Mesenchymal stem cell (in vitro differentiated cells and primary cell): ENCODE measurements at regions not wholly inside any gene's neighbourhood (a gene's known extent, or its start where the extent isn't known, plus 50 kb on each side); places are given as distances from the start of the nearest gene placed in this dataset.

Experiments
- DNase-seq: peaks from one replicate; pipeline ENCODE4 v3.0.0-alpha.2; 2013
- H2AFZ ChIP-seq: one replicate; pipeline ENCODE4 v1.6.1; 2013; ENCODE audit warnings: low read depth, mild to moderate bottlenecking, control low read depth, inconsistent platforms, low read length, moderate library complexity
- H2AK5ac ChIP-seq: 2 replicates; pipeline ENCODE4 v1.6.1; 2013; ENCODE audit warnings: low read length, moderate library complexity, mild to moderate bottlenecking, inconsistent platforms; ENCODE audit not compliant: severe bottlenecking
- H2BK120ac ChIP-seq: one replicate; pipeline ENCODE4 v1.6.1; 2013; ENCODE audit warnings: low read depth, mild to moderate bottlenecking, inconsistent platforms, low read length, moderate library complexity
- H2BK12ac ChIP-seq, 2 experiments: one replicate each; pipeline ENCODE4 v1.6.1; 2013; ENCODE audit warnings: inconsistent platforms in 2 of 2, low read length in 2 of 2, mild to moderate bottlenecking in 2 of 2, moderate library complexity in 2 of 2, control low read depth in 1 of 2
- H2BK15ac ChIP-seq: one replicate; pipeline ENCODE4 v1.6.1; 2013; ENCODE audit warnings: mild to moderate bottlenecking, low read depth, inconsistent platforms; ENCODE audit not compliant: poor library complexity, severe bottlenecking
- H2BK5ac ChIP-seq: 2 replicates; pipeline ENCODE4 v1.6.1; 2013; ENCODE audit warnings: low read depth, mild to moderate bottlenecking, low read length, control low read depth, inconsistent platforms; ENCODE audit not compliant: poor library complexity, severe bottlenecking
- H3K14ac ChIP-seq, 2 experiments: one replicate each; pipeline ENCODE4 v1.6.1; 2013; ENCODE audit warnings: inconsistent platforms in 2 of 2, low read length in 2 of 2, control low read depth in 1 of 2, mild to moderate bottlenecking in 1 of 2, moderate library complexity in 1 of 2
- H3K18ac ChIP-seq, 2 experiments: one replicate each; pipeline ENCODE4 v1.6.1; 2013; ENCODE audit warnings: inconsistent platforms in 2 of 2, low read length in 2 of 2, control low read depth in 1 of 2, low read depth in 1 of 2, mild to moderate bottlenecking in 1 of 2
- H3K23ac ChIP-seq, 2 experiments: one replicate each; pipeline ENCODE4 v1.6.1; 2013; ENCODE audit warnings: inconsistent platforms in 2 of 2, low read length in 2 of 2, mild to moderate bottlenecking in 2 of 2, moderate library complexity in 2 of 2, control low read depth in 1 of 2
- H3K27ac ChIP-seq: 2 replicates; pipeline ENCODE4 v1.5.1; 2013; ENCODE audit warnings: mild to moderate bottlenecking, moderate library complexity, low read length, control low read depth, inconsistent platforms; ENCODE audit not compliant: poor library complexity, severe bottlenecking
- H3K27me3 ChIP-seq, 2 experiments: 2 replicates each; pipeline versions ENCODE4 v1.6.1 to v1.7.0; 2013; ENCODE audit warnings: low read length in 2 of 2, mild to moderate bottlenecking in 2 of 2, moderate library complexity in 2 of 2, control low read depth in 1 of 2, inconsistent platforms in 1 of 2; ENCODE audit not compliant: control insufficient read depth in 1 of 2, insufficient read depth in 1 of 2
- H3K36me3 ChIP-seq, 2 experiments: 2 replicates each; pipeline versions ENCODE4 v1.6.1 to v1.7.0; 2013; ENCODE audit warnings: low read length in 2 of 2, control low read depth in 1 of 2, inconsistent platforms in 1 of 2, low read depth in 1 of 2, mild to moderate bottlenecking in 1 of 2; ENCODE audit not compliant: insufficient read depth in 2 of 2, control insufficient read depth in 1 of 2
- H3K4ac ChIP-seq, 2 experiments: one replicate each; pipeline ENCODE4 v1.6.1; 2013; ENCODE audit warnings: inconsistent platforms in 2 of 2, low read length in 2 of 2, mild to moderate bottlenecking in 2 of 2, moderate library complexity in 2 of 2, control low read depth in 1 of 2, low read depth in 1 of 2
- H3K4me1 ChIP-seq: 2 replicates; pipeline ENCODE4 v1.6.1; 2013; ENCODE audit warnings: low read depth, low read length, control low read depth; ENCODE audit not compliant: control insufficient read depth, insufficient read depth
- H3K4me2 ChIP-seq: 2 replicates; pipeline ENCODE4 v1.6.1; 2013; ENCODE audit warnings: low read length, mild to moderate bottlenecking, inconsistent platforms; ENCODE audit not compliant: poor library complexity, severe bottlenecking
- H3K4me3 ChIP-seq, 2 experiments: 2 replicates each; pipeline versions ENCODE4 v1.5.1 to v1.7.0; 2013; ENCODE audit warnings: low read length in 2 of 2, mild to moderate bottlenecking in 2 of 2, control low read depth in 1 of 2, low read depth in 1 of 2; ENCODE audit not compliant: insufficient read depth in 1 of 2
- H3K79me1 ChIP-seq: replicated peaks from 2 replicates; pipeline ENCODE4 v1.6.1; 2013; ENCODE audit warnings: mild to moderate bottlenecking, control low read depth, low read length, inconsistent platforms; ENCODE audit not compliant: poor library complexity, severe bottlenecking
- H3K9ac ChIP-seq: 2 replicates; pipeline ENCODE4 v1.7.0; 2013; ENCODE audit warnings: mild to moderate bottlenecking, low read length, moderate library complexity
- H3K9me3 ChIP-seq: 2 replicates; pipeline ENCODE4 v1.7.0; 2013; ENCODE audit warnings: mild to moderate bottlenecking, low read length; ENCODE audit not compliant: control insufficient read depth
- H4K8ac ChIP-seq: one replicate; pipeline ENCODE4 v1.6.1; 2013; ENCODE audit warnings: inconsistent platforms, mild to moderate bottlenecking, low read length, moderate library complexity
- H4K91ac ChIP-seq: one replicate; pipeline ENCODE4 v1.6.1; 2013; ENCODE audit warnings: mild to moderate bottlenecking, low read length, inconsistent platforms
- WGBS: methylation state at CpG from one replicate; pipeline ENCODE4 v1.1.7; 2013; ENCODE audit warnings: mixed read lengths; 5-methylcytosine and 5-hydroxymethylcytosine counted together

- no peaks in the 10 kb centered on the region for H3K79me1 ChIP-seq
- no peak overlapping the region for H2BK15ac ChIP-seq
- no peak overlapping the region for H3K14ac ChIP-seq
- no peak overlapping the region for H4K91ac ChIP-seq
- no peak overlapping the region for H3K18ac ChIP-seq
- H3K23ac ChIP-seq: no peak overlapping the region
- no peak overlapping the region for H4K8ac ChIP-seq
- no peak overlapping the region for H2BK120ac ChIP-seq
- no peak overlapping the region for H3K9ac ChIP-seq
- no peak for DNase-seq
- no peak overlapping the region for H3K4me3 ChIP-seq
- H3K4ac ChIP-seq: no peak overlapping the region
- no peak overlapping the region for H2BK5ac ChIP-seq
- H3K27me3 ChIP-seq: no peaks in the 10 kb centered on the region
- no peak overlapping the region for H3K27ac ChIP-seq
- no peak overlapping the region for H2AK5ac ChIP-seq
- H3K36me3 ChIP-seq: no peaks in the 10 kb centered on the region
- no peak overlapping the region for H2BK12ac ChIP-seq
- H2AFZ ChIP-seq: no peak overlapping the region
- H3K4me2 ChIP-seq: no peak overlapping the region
- H3K4me1 ChIP-seq: no peaks in the 10 kb centered on the region
- WGBS: 60% methylated on average over 1 of the region's 1 CpG
- no peaks in the 10 kb centered on the region for H3K9me3 ChIP-seq
These were observed 95.0 kb downstream of the ALX1 start for GRCh38 chr12:85374981-85375380.

GRCh38 chr12:85385406-85385805, 105.4 kb downstream of the ALX1 start:
- DNase-seq: no peak
- no peak overlapping the region for H3K23ac ChIP-seq
- H3K79me1 ChIP-seq: no peaks in the 10 kb centered on the region
- no peak overlapping the region for H3K27ac ChIP-seq
- H3K9ac ChIP-seq: no peak overlapping the region
- no peaks in the 10 kb centered on the region for H3K27me3 ChIP-seq
- no peak overlapping the region for H3K4me2 ChIP-seq
- no peak overlapping the region for H4K91ac ChIP-seq
- H3K4me3 ChIP-seq: no peak overlapping the region
- H2AFZ ChIP-seq: no peak overlapping the region
- no peak overlapping the region for H4K8ac ChIP-seq
- H3K4me1 ChIP-seq: no peaks in the 10 kb centered on the region
- no peak overlapping the region for H3K18ac ChIP-seq
- no peak overlapping the region for H2BK120ac ChIP-seq
- H2BK12ac ChIP-seq: no peak overlapping the region
- H3K9me3 ChIP-seq: no peaks in the 10 kb centered on the region
- no peak overlapping the region for H3K14ac ChIP-seq
- H3K4ac ChIP-seq: no peak overlapping the region
- no peak overlapping the region for H2BK5ac ChIP-seq
- no peaks in the 10 kb centered on the region for H3K36me3 ChIP-seq
- H2BK15ac ChIP-seq: no peak overlapping the region
- no peak overlapping the region for H2AK5ac ChIP-seq

- Histone ChIP-seq H2BK5ac (no peak overlapping the region), H3K4ac (no peak overlapping the region), H4K91ac (no peak overlapping the region), H2AK5ac (no peak overlapping the region), H3K9me3 (no peaks in the 10 kb centered on the region), H3K4me1 (no peaks in the 10 kb centered on the region), H3K18ac (no peak overlapping the region), H3K36me3 (no peaks in the 10 kb centered on the region), H3K4me2 (no peak overlapping the region), H3K27me3 (no peaks in the 10 kb centered on the region), H3K4me3 (no peak overlapping the region), H2BK15ac (no peak overlapping the region), H3K27ac (no peak overlapping the region), H3K23ac (no peak overlapping the region), H3K79me1 (no peaks in the 10 kb centered on the region), H2BK12ac (no peak overlapping the region), H4K8ac (no peak overlapping the region), H2BK120ac (no peak overlapping the region), H2AFZ (no peak overlapping the region), H3K14ac (no peak overlapping the region), H3K9ac (no peak overlapping the region)
- DNase-seq: no peak
- WGBS: 63% methylated on average over 1 of the region's 1 CpG
These were observed 110.2 kb downstream of the ALX1 start for GRCh38 chr12:85390266-85390665.

GRCh38 chr12:85392508-85392907, 112.5 kb downstream of the ALX1 start:
- Histone ChIP-seq H3K14ac (no peak overlapping the region), H3K4ac (no peak overlapping the region), H3K18ac (no peak overlapping the region), H3K9ac (no peak overlapping the region), H3K4me2 (no peak overlapping the region), H3K36me3 (no peaks in the 10 kb centered on the region), H2AK5ac (no peak overlapping the region), H3K79me1 (no peaks in the 10 kb centered on the region), H3K27me3 (no peaks in the 10 kb centered on the region), H4K8ac (no peak overlapping the region), H3K4me1 (no peaks in the 10 kb centered on the region), H2BK5ac (no peak overlapping the region), H3K4me3 (no peak overlapping the region), H3K23ac (no peak overlapping the region), H2BK15ac (no peak overlapping the region), H4K91ac (no peak overlapping the region), H2BK120ac (no peak overlapping the region), H3K9me3 (no peaks in the 10 kb centered on the region), H3K27ac (no peak overlapping the region), H2BK12ac (no peak overlapping the region), H2AFZ (no peak overlapping the region)
- DNase-seq: no peak
- WGBS: no CpG with 5 or more reads among the region's 1 CpG
